Neural progenitor cell (in vitro differentiated cells): ENCODE measurements at regions not wholly inside any gene's neighbourhood (a gene's known extent, or its start where the extent isn't known, plus 50 kb on each side); places are given as distances from the start of the nearest gene placed in this dataset.

Experiments used
- EZH2 ChIP-seq: fragments of 200-600 bp; sonication (generic); IDR thresholded peaks from 2 replicates; pipeline ENCODE4 v1.6.1; 2017; ENCODE audit warnings: antibody characterized with exemption, mild to moderate bottlenecking, moderate library complexity
- EZH2phosphoT487 ChIP-seq: fragments of 200-600 bp; sonication (generic); IDR thresholded peaks from 2 replicates; pipeline ENCODE4 v1.6.1; 2017; ENCODE audit warnings: antibody characterized with exemption
- TF ChIP-seq, protein P1 (sequence below): fragments of 200-600 bp; sonication (generic); IDR thresholded peaks from 2 replicates; pipeline ENCODE4 v1.5.1; 2017; ENCODE audit warnings: antibody characterized with exemption, mild to moderate bottlenecking

DNA sequence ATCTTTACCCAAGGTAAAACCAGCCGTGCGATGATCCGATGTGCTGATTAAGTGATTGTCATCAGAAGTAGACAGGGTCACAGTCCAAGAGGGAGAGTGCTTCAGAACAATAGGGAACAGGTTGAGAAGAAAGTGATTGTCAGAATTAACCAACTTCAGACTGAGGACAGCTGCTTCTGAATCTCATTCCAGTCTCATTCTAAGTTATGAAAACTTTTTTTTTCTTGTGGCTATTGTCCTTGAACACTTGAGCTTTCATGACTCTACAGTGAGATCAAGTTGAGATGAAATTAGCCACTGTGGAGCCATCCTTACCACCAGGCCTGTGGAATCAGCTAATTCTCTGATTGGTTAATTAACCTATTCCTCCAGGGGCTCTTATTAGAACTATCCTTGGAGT, 159.9 kb upstream of the WWC1 start:
- TF ChIP-seq, protein P1, sequence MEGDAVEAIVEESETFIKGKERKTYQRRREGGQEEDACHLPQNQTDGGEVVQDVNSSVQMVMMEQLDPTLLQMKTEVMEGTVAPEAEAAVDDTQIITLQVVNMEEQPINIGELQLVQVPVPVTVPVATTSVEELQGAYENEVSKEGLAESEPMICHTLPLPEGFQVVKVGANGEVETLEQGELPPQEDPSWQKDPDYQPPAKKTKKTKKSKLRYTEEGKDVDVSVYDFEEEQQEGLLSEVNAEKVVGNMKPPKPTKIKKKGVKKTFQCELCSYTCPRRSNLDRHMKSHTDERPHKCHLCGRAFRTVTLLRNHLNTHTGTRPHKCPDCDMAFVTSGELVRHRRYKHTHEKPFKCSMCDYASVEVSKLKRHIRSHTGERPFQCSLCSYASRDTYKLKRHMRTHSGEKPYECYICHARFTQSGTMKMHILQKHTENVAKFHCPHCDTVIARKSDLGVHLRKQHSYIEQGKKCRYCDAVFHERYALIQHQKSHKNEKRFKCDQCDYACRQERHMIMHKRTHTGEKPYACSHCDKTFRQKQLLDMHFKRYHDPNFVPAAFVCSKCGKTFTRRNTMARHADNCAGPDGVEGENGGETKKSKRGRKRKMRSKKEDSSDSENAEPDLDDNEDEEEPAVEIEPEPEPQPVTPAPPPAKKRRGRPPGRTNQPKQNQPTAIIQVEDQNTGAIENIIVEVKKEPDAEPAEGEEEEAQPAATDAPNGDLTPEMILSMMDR = no peak
- TF ChIP-seq EZH2phosphoT487 (no peak), EZH2 (no peak)
